ENCODE measurements at regions not wholly inside any gene's neighbourhood (a gene's known extent, or its start where the extent isn't known, plus 50 kb on each side); places are given as distances from the start of the nearest gene placed in this dataset.

GRCh38 chr20:58058421-58059259 is 169.8 kb downstream of the ANKRD60 start:
- H3K4me1 ChIP-seq (ENCODE audit: control insufficient read depth in 5 of 5, insufficient read depth in 5 of 5, low read length in 5 of 5), result peaks cover 3 to 14% (median 11%) of the 10 kb centered on the region in 5 donors

GRCh38 chr20:58056921-58057686 is 171.3 kb downstream of the ANKRD60 start:
- H3K27me3 ChIP-seq (ENCODE audit: control insufficient read depth in 5 of 5, insufficient read depth in 4 of 5, low read length in 5 of 5), result no peaks in the 10 kb centered on the region
- no peak overlapping the region for H3K9ac ChIP-seq (ENCODE audit: low read length in 5 of 5)
- no peaks in the 10 kb centered on the region for H3K9me3 ChIP-seq (ENCODE audit: control insufficient read depth in 5 of 5, low read length in 5 of 5)
- H3K4me1 ChIP-seq (ENCODE audit: control insufficient read depth in 5 of 5, insufficient read depth in 5 of 5, low read length in 5 of 5), result peaks cover 3 to 14% (median 11%) of the 10 kb centered on the region in 5 donors
- no peak overlapping the region for H3K4me3 ChIP-seq (ENCODE audit: low read depth in 1 of 5, low read length in 5 of 5)
- H3K27ac ChIP-seq (ENCODE audit: low read depth, low read length), result no peak overlapping the region
- no peaks in the 10 kb centered on the region for H3K36me3 ChIP-seq (ENCODE audit: control insufficient read depth in 5 of 5, insufficient read depth in 5 of 5, low read length in 5 of 5)

More at GRCh38 chr20:58058421-58059259, 169.8 kb downstream of the ANKRD60 start:
- Histone ChIP-seq H3K9me3 (ENCODE audit: control insufficient read depth in 5 of 5, low read length in 5 of 5) (peaks cover 0 to 5% (median 4%) of the 10 kb centered on the region in 5 donors), H3K4me3 (ENCODE audit: low read depth in 1 of 5, low read length in 5 of 5) (no peak overlapping the region), H3K27ac (ENCODE audit: low read depth, low read length) (no peak overlapping the region), H3K27me3 (ENCODE audit: control insufficient read depth in 5 of 5, insufficient read depth in 4 of 5, low read length in 5 of 5) (no peaks in the 10 kb centered on the region), H3K9ac (ENCODE audit: low read length in 5 of 5) (no peak overlapping the region), H3K36me3 (ENCODE audit: control insufficient read depth in 5 of 5, insufficient read depth in 5 of 5, low read length in 5 of 5) (no peaks in the 10 kb centered on the region)

- peaks cover 0 to 4% (median 4%) of the 10 kb centered on the region in 5 donors for H3K9me3 ChIP-seq (ENCODE audit: control insufficient read depth in 5 of 5, low read length in 5 of 5)
- H3K36me3 ChIP-seq (ENCODE audit: control insufficient read depth in 5 of 5, insufficient read depth in 5 of 5, low read length in 5 of 5), result no peaks in the 10 kb centered on the region
- H3K4me3 ChIP-seq (ENCODE audit: low read depth in 1 of 5, low read length in 5 of 5), result no peak overlapping the region
- no peak overlapping the region for H3K9ac ChIP-seq (ENCODE audit: low read length in 5 of 5)
- H3K27ac ChIP-seq (ENCODE audit: low read depth, low read length), result no peak overlapping the region
- H3K27me3 ChIP-seq (ENCODE audit: control insufficient read depth in 5 of 5, insufficient read depth in 4 of 5, low read length in 5 of 5), result no peaks in the 10 kb centered on the region
- H3K4me1 ChIP-seq (ENCODE audit: control insufficient read depth in 5 of 5, insufficient read depth in 5 of 5, low read length in 5 of 5), result peaks cover 3 to 14% (median 11%) of the 10 kb centered on the region in 5 donors
These were observed 172.3 kb downstream of the ANKRD60 start for GRCh38 chr20:58056021-58056591.

GRCh38 chr20:58054780-58055373 is 173.6 kb downstream of the ANKRD60 start:
- peaks cover 3 to 19% (median 15%) of the 10 kb centered on the region in 5 donors for H3K4me1 ChIP-seq (ENCODE audit: control insufficient read depth in 5 of 5, insufficient read depth in 5 of 5, low read length in 5 of 5)
- no peak overlapping the region for H3K27ac ChIP-seq (ENCODE audit: low read depth, low read length)

GRCh38 chr20:58054082-58054779 is 174.2 kb downstream of the ANKRD60 start:
- Histone ChIP-seq H3K4me3 (ENCODE audit: low read depth in 1 of 5, low read length in 5 of 5) (no peak overlapping the region), H3K27ac (ENCODE audit: low read depth, low read length) (no peak overlapping the region), H3K4me1 (ENCODE audit: control insufficient read depth in 5 of 5, insufficient read depth in 5 of 5, low read length in 5 of 5) (peaks cover 3 to 25% (median 21%) of the 10 kb centered on the region in 5 donors), H3K9ac (ENCODE audit: low read length in 5 of 5) (no peak overlapping the region), H3K9me3 (ENCODE audit: control insufficient read depth in 5 of 5, low read length in 5 of 5) (peaks cover 0 to 10% (median 4%) of the 10 kb centered on the region in 5 donors), H3K27me3 (ENCODE audit: control insufficient read depth in 5 of 5, insufficient read depth in 4 of 5, low read length in 5 of 5) (no peaks in the 10 kb centered on the region), H3K36me3 (ENCODE audit: control insufficient read depth in 5 of 5, insufficient read depth in 5 of 5, low read length in 5 of 5) (no peaks in the 10 kb centered on the region)

More at GRCh38 chr20:58054780-58055373, 173.6 kb downstream of the ANKRD60 start:
- Histone ChIP-seq H3K36me3 (ENCODE audit: control insufficient read depth in 5 of 5, insufficient read depth in 5 of 5, low read length in 5 of 5) (no peaks in the 10 kb centered on the region), H3K9ac (ENCODE audit: low read length in 5 of 5) (no peak overlapping the region), H3K9me3 (ENCODE audit: control insufficient read depth in 5 of 5, low read length in 5 of 5) (peaks cover 0 to 9% (median 4%) of the 10 kb centered on the region in 5 donors), H3K4me3 (ENCODE audit: low read depth in 1 of 5, low read length in 5 of 5) (no peak overlapping the region), H3K27me3 (ENCODE audit: control insufficient read depth in 5 of 5, insufficient read depth in 4 of 5, low read length in 5 of 5) (no peaks in the 10 kb centered on the region)

- H3K27me3 ChIP-seq (ENCODE audit: control insufficient read depth in 5 of 5, insufficient read depth in 4 of 5, low read length in 5 of 5), result no peaks in the 10 kb centered on the region
- no peak overlapping the region for H3K9ac ChIP-seq (ENCODE audit: low read length in 5 of 5)
- no peaks in the 10 kb centered on the region for H3K36me3 ChIP-seq (ENCODE audit: control insufficient read depth in 5 of 5, insufficient read depth in 5 of 5, low read length in 5 of 5)
- H3K9me3 ChIP-seq (ENCODE audit: control insufficient read depth in 5 of 5, low read length in 5 of 5), result peaks cover 0 to 10% (median 4%) of the 10 kb centered on the region in 5 donors
- peaks cover 3 to 32% (median 27%) of the 10 kb centered on the region in 5 donors for H3K4me1 ChIP-seq (ENCODE audit: control insufficient read depth in 5 of 5, insufficient read depth in 5 of 5, low read length in 5 of 5)
- H3K4me3 ChIP-seq (ENCODE audit: low read depth in 1 of 5, low read length in 5 of 5), result no peak overlapping the region
- no peak overlapping the region for H3K27ac ChIP-seq (ENCODE audit: low read depth, low read length)
These were observed 174.9 kb downstream of the ANKRD60 start for GRCh38 chr20:58053391-58054055.

GRCh38 chr20:58051367-58051766 is 177.1 kb downstream of the ANKRD60 start:
- H3K9me3 ChIP-seq (ENCODE audit: control insufficient read depth in 5 of 5, low read length in 5 of 5), result peaks cover 0 to 10% (median 4%) of the 10 kb centered on the region in 5 donors
- peaks cover 3 to 49% (median 44%) of the 10 kb centered on the region in 5 donors for H3K4me1 ChIP-seq (ENCODE audit: control insufficient read depth in 5 of 5, insufficient read depth in 5 of 5, low read length in 5 of 5)
- no peak overlapping the region for H3K9ac ChIP-seq (ENCODE audit: low read length in 5 of 5)
- H3K27ac ChIP-seq (ENCODE audit: low read depth, low read length), result no peak overlapping the region
- H3K27me3 ChIP-seq (ENCODE audit: control insufficient read depth in 5 of 5, insufficient read depth in 4 of 5, low read length in 5 of 5), result no peaks in the 10 kb centered on the region
- H3K36me3 ChIP-seq (ENCODE audit: control insufficient read depth in 5 of 5, insufficient read depth in 5 of 5, low read length in 5 of 5), result no peaks in the 10 kb centered on the region
- no peak overlapping the region for H3K4me3 ChIP-seq (ENCODE audit: low read depth in 1 of 5, low read length in 5 of 5)

GRCh38 chr20:58048096-58048702 is 180.3 kb downstream of the ANKRD60 start:
- H3K36me3 ChIP-seq (ENCODE audit: control insufficient read depth in 5 of 5, insufficient read depth in 5 of 5, low read length in 5 of 5), result no peaks in the 10 kb centered on the region
- H3K27ac ChIP-seq (ENCODE audit: low read depth, low read length), result peak overlapping the region; percentile 38
- no peak overlapping the region for H3K9ac ChIP-seq (ENCODE audit: low read length in 5 of 5)
- H3K4me1 ChIP-seq (ENCODE audit: control insufficient read depth in 5 of 5, insufficient read depth in 5 of 5, low read length in 5 of 5), result peaks cover 2 to 43% (median 37%) of the 10 kb centered on the region in 5 donors
- H3K27me3 ChIP-seq (ENCODE audit: control insufficient read depth in 5 of 5, insufficient read depth in 4 of 5, low read length in 5 of 5), result no peaks in the 10 kb centered on the region
- peak overlapping the region in 1 of 5 donors; percentile 35 for H3K4me3 ChIP-seq (ENCODE audit: low read depth in 1 of 5, low read length in 5 of 5)
- H3K9me3 ChIP-seq (ENCODE audit: control insufficient read depth in 5 of 5, low read length in 5 of 5), result peaks cover 0 to 10% (median 4%) of the 10 kb centered on the region in 5 donors

Data from subcutaneous abdominal adipose tissue (tissue), 5 donors.